Peyer's patch (tissue), 4 donors: ENCODE measurements at regions not wholly inside any gene's neighbourhood (a gene's known extent, or its start where the extent isn't known, plus 50 kb on each side); places are given as distances from the start of the nearest gene placed in this dataset.

Experiments
- CTCF ChIP-seq, 6 experiments: fragments of 450-650 bp in 4 of 6; fragments of 200-600 bp in 2 of 6; sonication (generic) in 1 of 6; IDR thresholded peaks; one replicate each; pipeline ENCODE4 v1.5.1; 2017 to 2019; ENCODE audit warnings: antibody characterized with exemption in 6 of 6, mild to moderate bottlenecking in 3 of 6, moderate library complexity in 1 of 6
- POLR2A ChIP-seq, 2 donors: fragments of 450-650 bp; IDR thresholded peaks; one replicate each; pipeline ENCODE4 v1.5.1; 2017; ENCODE audit warnings: antibody characterized with exemption in 2 of 2, mild to moderate bottlenecking in 2 of 2, moderate library complexity in 2 of 2

GRCh38 chr3:116618138-116618537, 91.4 kb upstream of the TUSC7 start:
- no peak for TF ChIP-seq CTCF (IDR thresholded peaks at IDR 0.05)
- no peak for TF ChIP-seq POLR2A (IDR thresholded peaks at IDR 0.05)
